NCI-H146 treated with DMSO at 0.1 percent for 48 hours (cell line): ENCODE measurements at regions not wholly inside any gene's neighbourhood (a gene's known extent, or its start where the extent isn't known, plus 50 kb on each side); places are given as distances from the start of the nearest gene placed in this dataset.
A peak's percentile ranks its signal among the peaks of the same experiment; 100 is the strongest.

Experiments used
- DNase-seq: peaks from one replicate; lab custom pipeline; 2025; ENCODE audit not compliant: unreplicated experiment; lab: John Stamatoyannopoulos, UW

- no peak for DNase-seq
These were observed 478.5 kb downstream of the AGTPBP1 start for GRCh38 chr9:85263288-85263687.

GRCh38 chr9:85262333-85262732 is 479.4 kb downstream of the AGTPBP1 start:
- no peak for DNase-seq

GRCh38 chr9:85260275-85260845 is 481.4 kb downstream of the AGTPBP1 start:
- no peak for DNase-seq

DNA sequence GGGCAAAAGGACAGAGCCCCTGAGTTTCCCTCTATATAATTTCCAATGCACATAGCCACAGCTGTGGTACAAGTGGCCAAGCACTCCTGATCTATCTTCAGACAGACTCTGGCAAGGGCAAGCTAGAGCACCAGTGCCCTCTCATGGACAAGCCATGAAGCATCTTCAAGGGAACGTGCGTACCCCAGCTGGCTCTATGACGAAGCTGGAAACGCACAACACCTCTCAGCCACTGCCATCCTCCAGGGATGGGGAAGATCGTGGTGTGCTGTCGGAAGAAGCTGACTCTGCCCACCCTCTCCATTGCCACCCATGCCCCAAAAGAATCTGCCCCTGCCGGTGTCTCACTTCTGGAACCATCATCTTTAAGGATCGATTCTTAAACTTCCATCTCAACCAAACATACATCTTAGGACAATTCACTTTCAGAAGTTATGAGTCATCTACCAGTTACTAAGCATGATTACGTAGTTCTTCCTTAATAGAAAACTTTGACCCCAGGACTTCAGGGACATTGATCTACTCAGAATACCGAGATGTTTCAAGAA is 482.9 kb downstream of the AGTPBP1 start:
- DNase-seq, result peak; percentile 0

DNA sequence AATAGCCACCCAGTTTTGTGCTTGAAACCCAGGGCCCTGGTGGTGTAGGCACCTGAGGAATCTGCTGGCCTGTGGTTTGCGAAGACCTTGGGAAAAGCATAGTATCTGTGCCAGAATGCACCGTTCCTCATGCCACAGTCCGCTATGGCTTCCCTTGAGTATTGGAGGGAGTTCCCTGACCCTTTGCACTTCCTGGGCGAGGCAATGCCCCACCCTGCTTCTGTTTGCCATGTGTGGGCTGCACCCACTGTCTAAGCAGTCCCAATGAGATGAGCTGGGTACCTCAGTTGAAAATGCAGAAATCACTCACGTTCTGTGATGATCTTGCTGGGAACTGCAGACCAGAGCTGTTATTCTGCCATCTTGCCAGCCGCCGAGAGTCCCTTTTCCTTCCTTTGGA is 483.5 kb downstream of the AGTPBP1 start:
- no peak for DNase-seq

DNA sequence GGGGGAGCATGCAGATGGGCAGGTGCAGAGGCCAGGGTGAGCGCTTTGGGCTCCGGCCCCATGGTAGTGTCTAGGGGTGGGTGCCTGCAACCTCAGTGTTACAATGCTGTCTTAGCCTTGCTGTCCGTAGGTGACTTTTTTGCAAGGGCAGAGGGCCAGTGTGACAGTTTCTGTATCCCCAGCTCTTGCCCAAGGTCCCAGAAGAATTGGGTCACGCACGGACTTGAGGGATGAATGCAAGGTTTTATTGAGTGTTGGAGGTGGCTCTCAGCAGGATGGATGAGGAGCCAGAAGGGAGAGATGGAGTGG is 492.5 kb downstream of the AGTPBP1 start:
- no peak for DNase-seq

DNA sequence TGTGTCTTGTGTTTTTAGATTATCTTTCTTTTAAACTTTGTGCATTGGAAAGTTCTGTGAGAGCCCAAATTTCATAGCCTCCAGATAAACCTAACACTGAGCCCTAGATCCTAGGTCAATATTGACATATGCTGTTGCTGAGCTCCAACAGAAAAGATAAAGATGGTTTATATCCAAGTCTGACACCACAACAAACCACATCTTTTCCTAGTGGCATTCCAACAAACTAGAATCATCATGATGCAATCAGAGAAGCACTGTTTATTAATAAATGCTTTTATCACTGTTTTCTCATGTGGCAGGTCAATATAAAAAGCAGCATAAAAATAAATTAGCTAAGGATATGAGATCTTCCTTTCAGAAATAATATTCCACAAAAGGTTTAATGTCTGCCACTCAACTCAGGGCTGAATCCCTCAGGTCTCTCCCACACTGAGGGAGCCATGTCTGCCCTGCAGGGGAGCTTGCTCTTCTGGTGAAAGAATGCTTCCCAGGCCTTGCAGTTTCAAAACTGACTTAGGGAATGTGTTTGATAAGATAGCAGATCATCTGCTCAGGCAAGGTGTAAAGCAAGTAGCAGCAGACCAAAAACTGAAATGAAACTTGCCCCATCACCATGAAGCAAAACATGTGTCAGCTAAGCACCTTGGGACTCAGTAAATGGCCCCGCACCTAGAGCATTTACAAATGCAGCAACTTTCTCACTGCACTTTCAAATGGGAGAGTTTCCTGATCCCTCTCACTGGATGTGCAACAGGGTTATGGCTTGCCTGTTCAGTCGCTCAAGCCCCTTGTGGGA is 493.0 kb downstream of the AGTPBP1 start:
- DNase-seq, result no peak

GRCh38 chr9:85246541-85246940 is 495.2 kb downstream of the AGTPBP1 start:
- DNase-seq, result no peak

DNA sequence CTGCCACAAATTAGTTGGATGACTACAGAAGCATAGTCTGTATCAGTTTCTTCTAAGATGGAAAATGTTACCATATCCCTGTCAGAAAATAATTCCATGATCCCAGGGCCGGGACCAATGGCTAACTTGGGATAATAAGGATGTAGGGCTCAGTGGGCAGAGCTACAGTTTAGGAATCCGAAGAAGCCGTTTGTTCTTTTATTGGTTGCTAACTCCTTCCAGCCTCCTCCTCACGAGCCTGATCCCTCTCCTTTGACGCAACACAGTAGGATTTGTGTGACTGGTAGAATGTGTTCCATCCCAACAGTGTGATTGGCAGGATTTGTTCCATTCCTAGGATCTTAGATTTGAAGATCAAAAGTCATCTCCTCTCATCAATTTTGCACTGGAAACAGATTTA is 496.9 kb downstream of the AGTPBP1 start:
- no peak for DNase-seq

DNA sequence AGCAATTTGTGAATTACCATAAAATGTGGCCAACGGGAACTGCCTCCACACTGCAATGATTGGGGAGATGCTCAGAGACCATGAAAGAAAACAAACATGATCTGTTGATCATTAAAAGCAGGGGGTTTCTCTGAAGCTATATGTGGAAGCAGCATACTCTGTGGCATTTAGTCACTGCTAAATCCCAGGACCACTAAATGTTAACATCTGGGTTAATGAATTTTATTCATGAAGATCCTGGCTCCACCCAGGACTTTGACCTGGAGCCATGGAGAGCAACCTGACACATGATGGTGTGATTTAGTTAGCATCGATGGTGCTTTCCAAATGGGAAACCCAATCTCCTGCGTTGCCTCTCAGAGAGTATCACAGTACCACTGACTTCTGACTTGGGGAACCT is 497.8 kb downstream of the AGTPBP1 start:
- DNase-seq, result no peak

DNA sequence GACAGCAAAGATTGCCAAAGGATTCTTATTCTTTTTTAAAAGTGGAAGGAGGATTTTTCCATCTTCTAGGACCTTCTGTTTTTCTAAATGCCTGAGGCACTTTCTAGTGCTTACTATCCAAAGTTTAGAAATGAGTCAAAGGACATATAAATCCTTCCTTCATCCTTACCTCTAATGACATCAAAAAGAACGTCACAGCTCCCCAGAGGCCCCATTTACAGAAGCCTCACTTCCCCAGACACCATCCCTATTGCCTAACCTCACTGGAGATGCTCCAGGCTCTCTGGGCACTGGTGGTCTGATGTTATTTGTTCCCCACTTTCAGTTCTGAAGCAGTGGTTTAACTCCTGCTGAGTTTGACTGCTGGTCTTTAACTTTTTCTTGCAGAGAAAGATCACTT is 504.3 kb downstream of the AGTPBP1 start:
- DNase-seq, result no peak

DNA sequence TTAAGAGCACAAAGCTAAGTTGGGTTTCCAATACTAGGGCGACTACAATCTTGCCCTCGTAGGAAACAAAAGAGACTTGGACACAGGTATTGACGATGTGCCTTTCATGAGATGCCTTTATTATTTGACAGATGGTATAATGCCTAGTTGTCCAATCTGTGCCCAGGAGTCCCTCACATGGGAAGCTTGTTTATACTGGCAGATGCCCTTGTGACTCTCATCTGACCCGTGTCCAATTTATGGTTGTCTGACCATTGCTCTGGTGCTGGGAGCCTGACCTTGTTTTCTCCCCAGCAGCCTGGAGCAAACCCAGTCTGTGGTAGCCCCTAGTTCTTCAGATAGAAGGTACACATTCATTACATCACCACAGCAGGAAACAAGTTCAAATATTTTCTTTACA is 511.7 kb downstream of the AGTPBP1 start:
- DNase-seq, result no peak

GRCh38 chr9:85228111-85228855 is 513.5 kb downstream of the AGTPBP1 start:
- DNase-seq, result no peak

DNA sequence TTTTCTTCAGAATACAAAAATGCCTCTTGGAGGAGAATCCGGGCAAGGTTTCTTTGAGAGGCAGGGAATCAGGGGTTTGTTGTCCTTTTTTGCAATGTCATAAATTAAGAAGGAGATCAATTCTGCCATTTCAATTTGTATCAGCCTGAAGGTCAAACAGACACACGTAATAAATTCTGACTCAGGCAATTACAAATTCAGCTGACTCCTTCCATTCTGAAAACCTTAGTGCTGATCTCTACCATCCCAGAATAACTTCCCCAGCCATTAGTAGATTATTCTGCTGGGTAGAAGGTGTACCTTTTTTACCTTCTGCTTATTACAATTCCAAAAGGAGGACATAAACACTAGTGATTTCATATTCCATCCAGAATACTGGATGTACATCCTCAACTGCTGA is 516.6 kb downstream of the AGTPBP1 start:
- no peak for DNase-seq

DNA sequence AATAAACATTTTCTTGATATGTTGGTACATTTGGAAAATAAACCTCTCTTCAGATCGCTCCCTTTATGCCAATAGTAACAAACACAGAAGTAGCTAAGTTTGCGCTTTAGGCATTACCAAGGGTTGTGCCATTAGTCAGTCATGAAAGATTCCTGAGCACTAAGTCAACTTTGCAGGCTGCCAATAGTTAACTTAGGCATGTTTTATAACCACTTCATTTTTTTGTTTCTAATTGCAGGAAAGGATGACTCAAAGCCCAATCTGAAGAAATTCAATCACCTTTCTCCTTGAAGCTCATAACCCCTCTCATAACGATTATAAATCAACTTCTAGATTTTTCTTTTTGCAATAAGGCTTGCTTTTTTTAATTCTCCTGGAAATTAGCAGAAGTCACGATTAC is 517.0 kb downstream of the AGTPBP1 start:
- no peak for DNase-seq

DNA sequence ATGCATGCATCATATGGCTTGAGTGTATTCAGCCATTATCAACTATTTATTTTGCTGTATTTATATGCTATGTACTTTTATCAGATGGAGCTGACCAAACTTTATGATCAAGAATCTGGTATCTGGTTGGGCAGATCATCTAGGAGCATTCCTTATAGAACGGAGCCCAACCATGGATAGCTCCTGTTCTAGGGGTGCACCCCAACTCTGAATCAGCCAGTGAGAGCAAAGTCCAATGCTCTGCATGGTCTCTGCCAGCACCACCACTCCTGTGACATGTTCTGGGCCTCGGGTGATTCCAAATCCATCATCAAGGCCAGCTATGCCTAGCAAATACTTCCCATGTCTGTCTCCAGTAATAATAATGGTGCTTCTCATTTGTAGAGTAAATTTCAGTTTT is 517.5 kb downstream of the AGTPBP1 start:
- DNase-seq, result no peak

DNA sequence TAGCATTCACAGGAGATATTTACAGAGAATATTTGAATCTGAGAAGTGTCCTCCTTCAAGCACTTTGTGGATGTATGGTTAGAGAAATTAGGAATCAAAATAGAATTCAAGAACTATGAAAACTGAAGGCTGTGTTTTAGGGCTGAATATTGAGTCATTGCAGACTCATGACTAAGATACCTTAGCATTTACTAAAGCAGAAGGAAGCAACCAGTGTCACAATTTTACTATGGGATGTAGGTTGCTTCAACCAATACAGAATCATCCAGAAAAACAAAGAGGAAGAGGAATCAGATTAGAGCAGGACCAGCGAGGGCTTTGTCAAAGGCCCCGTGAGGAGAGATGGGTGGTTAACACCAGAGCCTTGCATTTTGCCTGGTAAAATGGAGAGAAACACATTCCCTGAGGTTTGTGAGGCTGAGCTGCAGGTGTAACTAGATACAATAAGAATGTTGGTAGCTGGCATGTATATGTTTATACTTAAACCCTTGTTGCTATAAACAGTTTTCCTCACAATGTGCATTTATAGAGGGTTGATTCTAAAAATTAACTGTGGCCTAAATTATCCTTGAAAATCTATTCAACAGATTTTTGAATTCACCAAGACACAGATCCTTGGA is 518.1 kb downstream of the AGTPBP1 start:
- no peak for DNase-seq

- DNase-seq, result no peak
These were observed 525.2 kb downstream of the AGTPBP1 start for GRCh38 chr9:85216601-85217000.

- DNase-seq, result no peak
These were observed 525.8 kb downstream of the AGTPBP1 start for GRCh38 chr9:85215961-85216360.

DNA sequence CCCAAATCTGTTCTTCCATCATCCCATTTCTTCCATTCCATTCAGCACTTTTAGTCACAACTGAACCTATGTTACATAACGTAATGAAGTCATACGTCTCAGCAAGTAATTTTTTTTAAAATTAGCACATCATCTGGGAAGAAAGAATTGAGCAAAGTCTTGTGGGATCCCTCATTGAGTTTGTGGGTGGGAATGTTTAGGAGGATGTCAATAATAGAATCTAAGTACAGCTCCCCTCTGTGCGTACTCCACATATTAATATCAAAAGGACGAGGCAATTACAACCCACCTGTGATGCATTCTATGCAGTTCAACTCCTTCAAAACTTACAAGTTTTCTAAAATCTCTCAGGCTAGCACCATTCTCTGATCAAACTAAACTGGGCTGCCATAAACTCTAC is 526.3 kb downstream of the AGTPBP1 start:
- no peak for DNase-seq
